ENCODE measurements at regions not wholly inside any gene's neighbourhood (a gene's known extent, or its start where the extent isn't known, plus 50 kb on each side); places are given as distances from the start of the nearest gene placed in this dataset.

DNA sequence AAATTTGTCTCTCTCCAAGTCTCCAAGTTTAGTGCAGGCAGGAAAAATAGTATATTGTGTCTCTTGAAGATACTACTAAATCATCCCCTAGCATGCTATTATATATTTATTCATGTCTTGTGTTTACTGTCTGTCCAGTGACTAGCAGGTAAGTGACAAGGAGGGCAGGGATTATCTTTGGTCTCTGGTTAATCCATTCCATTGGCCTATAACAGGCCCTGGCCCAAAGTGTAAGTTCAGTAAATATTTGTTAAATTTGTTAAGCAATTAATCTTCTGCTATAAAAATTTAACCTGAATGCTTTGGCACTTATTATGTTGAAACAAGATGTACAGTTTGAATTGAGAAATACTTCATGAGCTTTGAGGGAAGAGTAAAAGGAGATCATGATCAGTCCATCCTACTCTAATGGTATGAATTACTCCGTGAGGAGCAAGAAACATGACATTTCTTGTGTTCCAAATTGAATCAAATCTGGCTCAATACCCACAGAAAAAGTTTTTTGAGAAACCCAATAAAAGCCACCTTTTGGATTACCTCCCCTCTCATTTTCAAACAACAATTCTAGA lies 219.7 kb downstream of the DTWD2 start:
- no peak overlapping the region for H3K4me3 Mint-ChIP-seq
- H2AFZ ChIP-seq (ENCODE audit: low read length): no peak overlapping the region
- no peak overlapping the region for H2BK15ac ChIP-seq (ENCODE audit: low read depth, low read length)
- no peaks in the 10 kb centered on the region for H3K23me2 ChIP-seq (ENCODE audit: insufficient read length, low read depth, low read length, poor library complexity, severe bottlenecking)
- no peak overlapping the region for H3K9ac ChIP-seq (ENCODE audit: extremely low read depth, insufficient read length, low read length)
- no peak overlapping the region for H2AK5ac ChIP-seq (ENCODE audit: insufficient read length, low read length)
- H3K18ac ChIP-seq (ENCODE audit: insufficient read length, low read depth, low read length): no peak overlapping the region
- no peaks in the 10 kb centered on the region for H3K9me3 ChIP-seq (ENCODE audit: control insufficient read depth, low read depth, low read length)
- no peaks in the 10 kb centered on the region for H4K20me1 ChIP-seq (ENCODE audit: control insufficient read depth, insufficient read depth, insufficient read length)
- H3T11ph ChIP-seq (ENCODE audit: low read length): no peak overlapping the region
- no peak overlapping the region for H2BK5ac ChIP-seq (ENCODE audit: insufficient read length, low read length)
- no peak overlapping the region for H4K8ac ChIP-seq (replicated peaks; ENCODE audit: insufficient read length, low read depth, low read length)
- H3K36me3 Mint-ChIP-seq (ENCODE audit: insufficient read depth in 1 of 3, low read depth in 3 of 3): peaks cover 0 to 6% (median 0%) of the 10 kb centered on the region in 3 experiments; a peak in 3 of 7 replicates
- H3K27me3 Mint-ChIP-seq (ENCODE audit: low read depth): no peaks in the 10 kb centered on the region
- no peak overlapping the region for H3K27ac Mint-ChIP-seq
- H3K56ac ChIP-seq (ENCODE audit: insufficient read length, low read depth, low read length): no peak overlapping the region
- H3K4me1 ChIP-seq (ENCODE audit: insufficient read depth, low read length): no peaks in the 10 kb centered on the region
- H2BK20ac ChIP-seq (ENCODE audit: low read depth, low read length, poor library complexity, severe bottlenecking): no peak overlapping the region
- no peaks in the 10 kb centered on the region for H3K27me3 ChIP-seq (ENCODE audit: insufficient read depth, low read length)
- H4K91ac ChIP-seq (ENCODE audit: insufficient read length, low read depth, low read length): no peak overlapping the region
- TF ChIP-seq CTCF (conservative IDR thresholded peaks at IDR 0.05): no peak
- H2BK12ac ChIP-seq (ENCODE audit: insufficient read length, low read depth, low read length): no peak overlapping the region
- peaks cover 3 to 7% of the 10 kb centered on the region in 2 experiments; a peak in 4 of 5 replicates for H3K9me3 Mint-ChIP-seq
- H3K4ac ChIP-seq (ENCODE audit: low read depth, low read length): no peak overlapping the region
- H3K23ac ChIP-seq (ENCODE audit: insufficient read length, low read depth, low read length): no peak overlapping the region
- H3K4me1 Mint-ChIP-seq: peaks cover 2 to 5% of the 10 kb centered on the region in 2 experiments; a peak in 3 of 4 replicates
- no peak for DNase-seq
- H3K14ac ChIP-seq (ENCODE audit: insufficient read depth, low read length): no peak overlapping the region
- no CpG with 5 or more reads among the region's 1 CpG for WGBS (ENCODE audit: extremely low coverage, insufficient read length, low lambda C conversion rate)
- no peak overlapping the region for H4K5ac ChIP-seq (ENCODE audit: insufficient read length, low read depth, low read length)
- H3K79me1 ChIP-seq (ENCODE audit: insufficient read depth, low read depth, low read length, poor library complexity, severe bottlenecking): no peaks in the 10 kb centered on the region
- H3K79me2 ChIP-seq (ENCODE audit: insufficient read depth, low read length): no peaks in the 10 kb centered on the region
- no peak overlapping the region for H3K4me2 ChIP-seq (ENCODE audit: insufficient read depth, insufficient read length, low read length)
- H2BK120ac ChIP-seq (ENCODE audit: low read depth, low read length, poor library complexity, severe bottlenecking): no peak overlapping the region
- H3K27ac ChIP-seq (ENCODE audit: insufficient read length, low read depth, low read length): no peak overlapping the region
